Neural progenitor cell (in vitro differentiated cells): ENCODE measurements at regions not wholly inside any gene's neighbourhood (a gene's known extent, or its start where the extent isn't known, plus 50 kb on each side); places are given as distances from the start of the nearest gene placed in this dataset.
"Not testable (repeated sequence)": the region's sequence is repeated elsewhere in the genome, so short reads cannot be mapped to it uniquely, and the experiment has no call there.

Experiments used
- DNase-seq: peaks from one replicate; pipeline ENCODE4 v3.0.0-alpha.2; 2016; ENCODE audit warnings: low spot score
- H2AFZ ChIP-seq: fragments of 200-600 bp; sonication (generic); replicated peaks from 2 replicates; pipeline ENCODE4 v1.6.1; 2016; ENCODE audit warnings: antibody characterized with exemption
- H3F3A ChIP-seq: fragments of 200-600 bp; sonication (generic); 2 replicates; pipeline ENCODE4 v1.6.1; 2016; ENCODE audit warnings: antibody characterized with exemption, low read depth
- H3K27ac ChIP-seq: fragments of 200-600 bp; sonication (generic); 2 replicates; pipeline ENCODE4 v1.5.1; 2016; ENCODE audit warnings: mild to moderate bottlenecking
- H3K27me3 ChIP-seq: fragments of 200-600 bp; sonication (generic); 2 replicates; pipeline ENCODE4 v1.6.1; 2016; ENCODE audit warnings: mild to moderate bottlenecking, moderate library complexity
- H3K36me3 ChIP-seq: fragments of 200-600 bp; sonication (generic); 2 replicates; pipeline ENCODE4 v1.5.1; 2016
- H3K4me1 ChIP-seq: fragments of 200-600 bp; sonication (generic); 2 replicates; pipeline ENCODE4 v1.6.1; 2016; ENCODE audit warnings: mixed run types
- H3K4me2 ChIP-seq: fragments of 200-600 bp; sonication (generic); 2 replicates; pipeline ENCODE4 v1.6.1; 2016
- H3K4me3 ChIP-seq: fragments of 200-600 bp; sonication (generic); 2 replicates; pipeline ENCODE4 v1.5.1; 2016
- H3K79me2 ChIP-seq: fragments of 200-600 bp; sonication (generic); 2 replicates; pipeline ENCODE4 v1.6.1; 2016; ENCODE audit warnings: low read depth
- H3K9ac ChIP-seq: fragments of 200-600 bp; sonication (generic); 2 replicates; pipeline ENCODE4 v1.6.1; 2016
- H3K9me3 ChIP-seq: fragments of 200-600 bp; sonication (generic); 2 replicates; pipeline ENCODE4 v1.5.1; 2016; ENCODE audit warnings: low read depth
- H4K20me1 ChIP-seq: fragments of 200-600 bp; sonication (generic); 2 replicates; pipeline ENCODE4 v1.6.1; 2016; ENCODE audit warnings: low read depth
- H3K27ac Mint-ChIP-seq: 3 replicates; pipeline ENCODE4 v1.8.0; 2021; ENCODE audit warnings: mixed read lengths
- H3K27me3 Mint-ChIP-seq: 2 replicates; pipeline ENCODE4 v1.8.0; 2022; ENCODE audit warnings: low read depth, mild to moderate bottlenecking, inconsistent platforms, moderate library complexity, mixed read lengths; ENCODE audit not compliant: insufficient read depth
- H3K36me3 Mint-ChIP-seq: 3 replicates; pipeline ENCODE4 v1.8.0; 2021; ENCODE audit warnings: mixed read lengths
- H3K4me1 Mint-ChIP-seq: 3 replicates; pipeline ENCODE4 v1.8.0; 2021; ENCODE audit warnings: mixed read lengths
- H3K4me3 Mint-ChIP-seq: 3 replicates; pipeline ENCODE4 v1.8.0; 2021; ENCODE audit warnings: mild to moderate bottlenecking, moderate library complexity, mixed read lengths
- H3K9me3 Mint-ChIP-seq: 3 replicates; pipeline ENCODE4 v1.8.0; 2020; ENCODE audit warnings: mixed read lengths
- EZH2 ChIP-seq: fragments of 200-600 bp; sonication (generic); IDR thresholded peaks from 2 replicates; pipeline ENCODE4 v1.6.1; 2017; ENCODE audit warnings: antibody characterized with exemption, mild to moderate bottlenecking, moderate library complexity
- EZH2phosphoT487 ChIP-seq: fragments of 200-600 bp; sonication (generic); IDR thresholded peaks from 2 replicates; pipeline ENCODE4 v1.6.1; 2017; ENCODE audit warnings: antibody characterized with exemption
- TF ChIP-seq, protein P1 (sequence below): fragments of 200-600 bp; sonication (generic); IDR thresholded peaks from 2 replicates; pipeline ENCODE4 v1.5.1; 2017; ENCODE audit warnings: antibody characterized with exemption, mild to moderate bottlenecking

DNA sequence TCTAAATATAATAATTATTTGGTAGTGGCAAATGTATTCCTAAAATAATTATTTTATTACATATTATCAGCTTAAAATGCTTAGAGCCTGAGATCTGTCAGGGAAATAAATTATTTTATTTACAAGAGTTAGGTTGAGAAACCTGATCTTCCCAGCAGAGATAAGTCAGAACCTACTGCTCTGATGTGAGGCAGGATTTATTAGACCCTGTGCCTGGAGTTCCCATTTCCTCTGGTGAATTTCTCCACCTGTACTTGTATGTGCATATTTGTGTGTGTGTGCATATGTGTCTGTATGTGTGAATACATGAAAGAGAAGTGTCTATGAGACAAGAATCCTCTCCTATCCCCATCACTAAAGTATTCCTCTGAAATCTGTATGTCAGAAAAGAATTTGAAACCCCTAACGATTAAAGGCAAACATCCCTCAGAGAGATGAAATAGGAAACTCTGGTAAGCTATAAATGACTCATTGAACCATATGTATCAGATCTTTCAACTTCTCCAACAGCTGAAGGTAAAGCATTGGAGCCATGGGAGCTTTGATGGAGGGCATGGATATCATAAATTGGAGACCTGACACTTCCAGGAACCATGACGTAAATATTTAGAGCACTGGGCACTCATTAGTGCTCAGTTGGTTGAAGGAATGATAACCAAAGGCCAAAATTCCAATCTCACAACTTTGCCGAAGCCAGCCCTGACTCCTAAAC lies 190.9 kb downstream of the XPNPEP1 start:
- peaks cover 2% of the 10 kb centered on the region for H3K27me3 Mint-ChIP-seq
- no peaks in the 10 kb centered on the region for H3K36me3 Mint-ChIP-seq

DNA sequence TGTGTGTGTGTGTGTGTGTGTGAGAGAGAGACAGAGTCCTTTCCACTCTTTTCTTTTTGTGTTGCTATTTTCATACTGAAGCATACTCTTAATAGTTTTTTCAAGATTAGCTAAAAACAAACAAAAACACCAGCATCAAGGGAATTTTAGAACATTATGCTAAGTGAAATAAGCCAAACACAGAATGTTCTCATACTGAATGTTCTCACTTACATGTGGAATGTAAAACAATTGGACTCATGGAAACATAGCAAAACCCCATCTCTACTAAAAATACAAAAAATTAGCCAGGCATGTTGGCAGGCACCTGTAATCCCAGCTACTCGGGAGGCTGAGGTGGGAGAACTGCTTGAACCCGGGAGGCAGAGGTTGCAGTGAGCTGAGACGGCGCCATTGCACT lies 193.4 kb downstream of the XPNPEP1 start:
- not testable (repeated sequence) for H3K27me3 ChIP-seq, H3F3A ChIP-seq, H3K4me3 ChIP-seq, H3K36me3 ChIP-seq, H3K4me1 Mint-ChIP-seq, H3K4me2 ChIP-seq, H3K9ac ChIP-seq, H3K9me3 ChIP-seq, DNase-seq, H3K27me3 Mint-ChIP-seq, H3K4me3 Mint-ChIP-seq, H3K4me1 ChIP-seq, H3K36me3 Mint-ChIP-seq, H2AFZ ChIP-seq, H3K27ac Mint-ChIP-seq, H4K20me1 ChIP-seq, H3K9me3 Mint-ChIP-seq, H3K27ac ChIP-seq, H3K79me2 ChIP-seq

More for the DNA sequence above, 190.9 kb downstream of the XPNPEP1 start:
- Histone ChIP-seq H3K27ac (no peak overlapping the region), H4K20me1 (no peaks in the 10 kb centered on the region), H3K36me3 (no peaks in the 10 kb centered on the region), H3K4me2 (no peak overlapping the region), H3K9me3 (no peaks in the 10 kb centered on the region), H3K27me3 (no peaks in the 10 kb centered on the region), H3K4me1 (no peaks in the 10 kb centered on the region), H3K79me2 (no peaks in the 10 kb centered on the region), H3K9ac (no peak overlapping the region), H3K4me3 (no peak overlapping the region), H2AFZ (no peak overlapping the region), H3F3A (no peaks in the 10 kb centered on the region)
- Mint-ChIP-seq H3K9me3 (no peaks in the 10 kb centered on the region), H3K4me3 (no peak overlapping the region), H3K4me1 (no peaks in the 10 kb centered on the region), H3K27ac (no peak overlapping the region)
- TF ChIP-seq, protein P1, sequence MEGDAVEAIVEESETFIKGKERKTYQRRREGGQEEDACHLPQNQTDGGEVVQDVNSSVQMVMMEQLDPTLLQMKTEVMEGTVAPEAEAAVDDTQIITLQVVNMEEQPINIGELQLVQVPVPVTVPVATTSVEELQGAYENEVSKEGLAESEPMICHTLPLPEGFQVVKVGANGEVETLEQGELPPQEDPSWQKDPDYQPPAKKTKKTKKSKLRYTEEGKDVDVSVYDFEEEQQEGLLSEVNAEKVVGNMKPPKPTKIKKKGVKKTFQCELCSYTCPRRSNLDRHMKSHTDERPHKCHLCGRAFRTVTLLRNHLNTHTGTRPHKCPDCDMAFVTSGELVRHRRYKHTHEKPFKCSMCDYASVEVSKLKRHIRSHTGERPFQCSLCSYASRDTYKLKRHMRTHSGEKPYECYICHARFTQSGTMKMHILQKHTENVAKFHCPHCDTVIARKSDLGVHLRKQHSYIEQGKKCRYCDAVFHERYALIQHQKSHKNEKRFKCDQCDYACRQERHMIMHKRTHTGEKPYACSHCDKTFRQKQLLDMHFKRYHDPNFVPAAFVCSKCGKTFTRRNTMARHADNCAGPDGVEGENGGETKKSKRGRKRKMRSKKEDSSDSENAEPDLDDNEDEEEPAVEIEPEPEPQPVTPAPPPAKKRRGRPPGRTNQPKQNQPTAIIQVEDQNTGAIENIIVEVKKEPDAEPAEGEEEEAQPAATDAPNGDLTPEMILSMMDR, result no peak
- TF ChIP-seq EZH2, result no peak
- TF ChIP-seq EZH2phosphoT487, result no peak
- DNase-seq, result no peak

DNA sequence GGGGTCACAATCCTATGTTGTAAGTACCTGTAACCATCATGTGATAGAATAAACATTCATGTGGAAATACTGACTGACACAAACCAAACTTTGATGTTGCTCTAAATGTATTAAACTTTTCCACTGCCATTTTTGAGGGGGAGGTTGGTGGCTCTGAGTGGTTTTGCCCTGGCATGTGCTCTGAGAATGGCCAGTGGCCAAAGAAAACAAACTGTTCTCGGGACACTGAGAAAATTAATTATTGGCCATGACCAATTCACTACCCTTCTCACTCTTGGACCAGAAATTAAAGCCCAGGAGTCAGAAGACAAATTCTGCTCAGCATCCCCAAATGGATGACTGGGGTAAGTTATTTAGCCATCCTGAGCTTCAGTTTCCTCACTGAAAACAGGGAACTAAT lies 195.9 kb downstream of the XPNPEP1 start:
- Mint-ChIP-seq H3K27ac (no peak overlapping the region), H3K27me3 (peaks cover 6% of the 10 kb centered on the region), H3K4me1 (peaks cover 3% of the 10 kb centered on the region), H3K36me3 (no peaks in the 10 kb centered on the region), H3K9me3 (no peaks in the 10 kb centered on the region), H3K4me3 (no peak overlapping the region)
- TF ChIP-seq EZH2 (no peak), EZH2phosphoT487 (no peak)
- TF ChIP-seq, protein P1, result no peak
- H3K9me3 ChIP-seq, result no peaks in the 10 kb centered on the region
- H3K27ac ChIP-seq, result no peak overlapping the region
- H3K4me2 ChIP-seq, result no peak overlapping the region
- no peak overlapping the region for H2AFZ ChIP-seq
- H3K4me3 ChIP-seq, result no peak overlapping the region
- H3K4me1 ChIP-seq, result no peaks in the 10 kb centered on the region
- H3K9ac ChIP-seq, result no peak overlapping the region
- no peaks in the 10 kb centered on the region for H3K27me3 ChIP-seq
- no peak for DNase-seq
- no peaks in the 10 kb centered on the region for H3K79me2 ChIP-seq
- H3K36me3 ChIP-seq, result no peaks in the 10 kb centered on the region
- H3F3A ChIP-seq, result no peaks in the 10 kb centered on the region
- H4K20me1 ChIP-seq, result no peaks in the 10 kb centered on the region

DNA sequence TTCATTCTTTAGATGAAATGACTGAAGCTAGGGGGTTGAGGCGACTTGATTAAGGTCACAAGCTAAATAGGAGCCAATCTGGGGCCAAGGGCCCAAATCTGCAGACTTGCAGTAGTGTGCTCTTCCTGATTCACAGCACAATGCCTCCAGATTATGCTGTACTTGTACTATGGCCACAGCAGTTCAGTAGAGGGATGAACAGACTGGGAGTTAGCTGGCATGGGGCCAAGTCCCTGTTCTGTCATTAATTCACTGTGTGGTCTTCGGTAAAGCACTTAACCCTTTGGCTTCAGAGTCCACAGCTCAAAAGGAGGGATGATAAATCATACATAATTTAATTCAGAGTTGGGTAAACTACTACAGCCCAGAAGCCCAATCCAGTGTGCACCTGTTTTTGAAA lies 196.8 kb downstream of the XPNPEP1 start:
- no peak for DNase-seq

More for the DNA sequence above, 196.8 kb downstream of the XPNPEP1 start:
- Histone ChIP-seq H3K27ac (no peak overlapping the region), H3K79me2 (no peaks in the 10 kb centered on the region), H3K4me2 (no peak overlapping the region), H3K27me3 (no peaks in the 10 kb centered on the region), H2AFZ (no peak overlapping the region), H4K20me1 (no peaks in the 10 kb centered on the region), H3K9me3 (no peaks in the 10 kb centered on the region), H3K4me1 (no peaks in the 10 kb centered on the region), H3K36me3 (no peaks in the 10 kb centered on the region), H3K4me3 (no peak overlapping the region), H3F3A (no peaks in the 10 kb centered on the region), H3K9ac (no peak overlapping the region)
- H3K4me3 Mint-ChIP-seq, result no peak overlapping the region
- TF ChIP-seq EZH2phosphoT487 (no peak), EZH2 (no peak)
- TF ChIP-seq, protein P1, result no peak
- peaks cover 6% of the 10 kb centered on the region for H3K27me3 Mint-ChIP-seq
- no peaks in the 10 kb centered on the region for H3K9me3 Mint-ChIP-seq
- H3K27ac Mint-ChIP-seq, result no peak overlapping the region
- H3K4me1 Mint-ChIP-seq, result peaks cover 3% of the 10 kb centered on the region
- H3K36me3 Mint-ChIP-seq, result no peaks in the 10 kb centered on the region
